GM23338 (cell line): ENCODE measurements at regions not wholly inside any gene's neighbourhood (a gene's known extent, or its start where the extent isn't known, plus 50 kb on each side); places are given as distances from the start of the nearest gene placed in this dataset.

ENCODE experiments used
- CREB1 ChIP-seq: fragments of 250-450 bp; sonication (Bioruptor Pico); IDR thresholded peaks from 2 replicates; pipeline ENCODE4 v1.5.0; 2020; ENCODE audit warnings: low read depth, mild to moderate bottlenecking, moderate library complexity
- CTCF ChIP-seq, 2 experiments: fragments of 200-600 bp in 1 of 2; sonication (generic) in 1 of 2; conservative IDR thresholded peaks; 2 replicates each; pipeline versions ENCODE4 v1.5.1 to v1.6.1; 2016 to 2017; ENCODE audit warnings: antibody characterized with exemption in 2 of 2, low read depth in 2 of 2, mild to moderate bottlenecking in 2 of 2, moderate library complexity in 1 of 2
- EZH2 ChIP-seq: fragments of 200-600 bp; sonication (generic); IDR thresholded peaks from one replicate; pipeline ENCODE4 v1.8.0; 2017; ENCODE audit warnings: antibody characterized with exemption, mild to moderate bottlenecking, low read depth; ENCODE audit not compliant: unreplicated experiment
- EZH2phosphoT487 ChIP-seq: fragments of 200-600 bp; sonication (generic); IDR thresholded peaks from one replicate; pipeline ENCODE4 v1.8.1; 2018; ENCODE audit warnings: antibody characterized with exemption; ENCODE audit not compliant: unreplicated experiment
- POLR2AphosphoS5 ChIP-seq: IDR thresholded peaks from 2 replicates; pipeline ENCODE4 v1.6.1; 2016; ENCODE audit warnings: antibody characterized with exemption, low read depth

GRCh38 chr12:46504494-46504893, 131.9 kb upstream of the SLC38A2 start:
- TF ChIP-seq CTCF (conservative IDR thresholded peaks at IDR 0.05; ENCODE audit: low read depth in 2 of 2) (no peak), EZH2phosphoT487 (no peak), POLR2AphosphoS5 (no peak), EZH2 (no peak), CREB1 (no peak)
